Testis (tissue), 2 donors: ENCODE measurements at regions not wholly inside any gene's neighbourhood (a gene's known extent, or its start where the extent isn't known, plus 50 kb on each side); places are given as distances from the start of the nearest gene placed in this dataset.
A peak's percentile ranks its signal among the peaks of the same experiment; 100 is the strongest.

Experiments
- DNase-seq: peaks from one replicate; pipeline ENCODE4 v3.0.0-alpha.2; 2019
- H3K27ac ChIP-seq, 2 donors: fragments of 200-600 bp; sonication (generic); one replicate each; pipeline ENCODE4 v1.5.1; 2019
- H3K27me3 ChIP-seq: fragments of 200-600 bp; sonication (generic); one replicate; pipeline ENCODE4 v1.5.1; 2019
- H3K36me3 ChIP-seq: fragments of 200-600 bp; sonication (generic); one replicate; pipeline ENCODE4 v1.5.1; 2017; ENCODE audit warnings: low read depth; ENCODE audit errors: missing control alignments
- H3K4me1 ChIP-seq: fragments of 200-600 bp; sonication (generic); one replicate; pipeline ENCODE4 v1.5.1; 2019
- H3K4me3 ChIP-seq, 2 donors: fragments of 200-600 bp; sonication (generic); one replicate each; pipeline ENCODE4 v1.5.1; 2017 to 2019
- H3K9me3 ChIP-seq: fragments of 200-600 bp; sonication (generic); one replicate; pipeline ENCODE4 v1.5.1; 2017
- CTCF ChIP-seq, 3 experiments: fragments of 450-650 bp in 2 of 3; fragments of 200-600 bp in 1 of 3; sonication (generic) in 1 of 3; IDR thresholded peaks; one replicate each; pipeline ENCODE4 v1.5.1; 2016 to 2019; ENCODE audit warnings: antibody characterized with exemption in 3 of 3, mild to moderate bottlenecking in 2 of 3, moderate library complexity in 1 of 3
- POLR2A ChIP-seq: fragments of 450-650 bp; IDR thresholded peaks from one replicate; pipeline ENCODE4 v1.6.1; 2017; ENCODE audit warnings: antibody characterized with exemption, mild to moderate bottlenecking, moderate library complexity
- whole genome bisulfite sequencing, 2 donors: methylation state at CpG; one replicate each; pipeline ENCODE4 v1.1.5; 2018; 5-methylcytosine and 5-hydroxymethylcytosine counted together
- intact Hi-C: fragments of 100-400 bp; cut with DNase I; formaldehyde crosslinking; loops from one replicate; pipeline ENCODE4 v1.15.1; 2023; ENCODE audit warnings: low total_unique reads

DNA sequence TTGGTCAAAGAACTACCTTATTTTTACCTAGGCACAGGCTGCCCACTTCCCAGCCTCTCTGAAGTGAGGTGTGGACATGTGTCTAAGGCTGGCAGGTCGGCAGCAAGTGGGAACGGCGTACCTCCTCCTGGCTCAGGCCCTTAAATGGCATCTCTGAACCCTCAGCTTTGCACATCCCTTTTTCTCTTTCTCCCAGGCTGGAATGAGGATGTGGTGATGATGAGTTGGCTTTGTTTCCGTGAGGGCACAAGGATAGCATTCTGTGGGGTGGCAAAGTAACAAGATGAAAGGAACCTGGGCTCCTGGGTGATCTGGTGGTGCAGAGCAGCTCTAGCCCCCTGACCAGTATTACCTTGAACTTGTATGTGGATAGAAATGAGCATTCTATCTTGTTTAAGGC is 196.8 kb downstream of the REEP3 start:
- intact Hi-C loops: no loop called here
- WGBS, 2 donors: 86 to 93% methylated on average over 4 of the region's 4 CpGs
- Histone ChIP-seq H3K36me3 (no peaks in the 10 kb centered on the region), H3K27ac (no peak overlapping the region), H3K27me3 (no peaks in the 10 kb centered on the region), H3K9me3 (no peaks in the 10 kb centered on the region), H3K4me3 (no peak overlapping the region), H3K4me1 (peaks cover 19% of the 10 kb centered on the region)
- TF ChIP-seq POLR2A (no peak), CTCF (IDR thresholded peaks at IDR 0.05) (no peak)
- DNase-seq: no peak

DNA sequence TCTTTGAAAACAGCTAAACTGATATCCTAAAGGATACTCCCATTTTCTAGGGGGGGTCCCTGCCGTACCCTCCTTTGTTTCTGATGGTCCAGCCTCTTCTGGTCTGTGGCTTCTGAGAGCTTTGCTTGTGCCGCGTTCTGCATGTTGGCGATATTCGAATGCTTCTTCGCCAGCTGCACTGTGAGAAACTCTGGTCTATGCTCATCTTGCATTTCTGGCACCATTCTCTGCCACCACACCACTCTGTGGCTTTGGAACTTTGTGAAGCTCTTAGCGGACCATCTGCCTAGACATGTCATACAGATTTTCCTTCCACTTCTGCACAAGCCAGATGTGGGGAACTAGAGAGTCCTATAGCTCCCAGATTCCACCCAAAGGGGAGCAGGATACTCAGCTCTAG is 197.2 kb downstream of the REEP3 start:
- Histone ChIP-seq H3K36me3 (no peaks in the 10 kb centered on the region), H3K4me3 (no peak overlapping the region), H3K4me1 (peaks cover 15% of the 10 kb centered on the region), H3K27ac (no peak overlapping the region), H3K27me3 (no peaks in the 10 kb centered on the region), H3K9me3 (no peaks in the 10 kb centered on the region)
- intact Hi-C loops: no loop called here
- DNase-seq: no peak
- TF ChIP-seq CTCF (IDR thresholded peaks at IDR 0.05): no peak
- no peak for TF ChIP-seq POLR2A
- 95 to 96% methylated on average over 7 of the region's 7 CpGs for WGBS, 2 donors

GRCh38 chr10:63719226-63719856 is 198.1 kb downstream of the REEP3 start:
- Histone ChIP-seq H3K36me3 (no peaks in the 10 kb centered on the region), H3K9me3 (no peaks in the 10 kb centered on the region), H3K27me3 (no peaks in the 10 kb centered on the region), H3K4me1 (peaks cover 6% of the 10 kb centered on the region), H3K4me3 (no peak overlapping the region), H3K27ac (no peak overlapping the region)
- TF ChIP-seq POLR2A (no peak), CTCF (IDR thresholded peaks at IDR 0.05) (no peak)
- intact Hi-C loops: no loop called here
- DNase-seq: no peak
- 67 to 69% methylated on average over 4 of the region's 4 CpGs for WGBS, 2 donors

DNA sequence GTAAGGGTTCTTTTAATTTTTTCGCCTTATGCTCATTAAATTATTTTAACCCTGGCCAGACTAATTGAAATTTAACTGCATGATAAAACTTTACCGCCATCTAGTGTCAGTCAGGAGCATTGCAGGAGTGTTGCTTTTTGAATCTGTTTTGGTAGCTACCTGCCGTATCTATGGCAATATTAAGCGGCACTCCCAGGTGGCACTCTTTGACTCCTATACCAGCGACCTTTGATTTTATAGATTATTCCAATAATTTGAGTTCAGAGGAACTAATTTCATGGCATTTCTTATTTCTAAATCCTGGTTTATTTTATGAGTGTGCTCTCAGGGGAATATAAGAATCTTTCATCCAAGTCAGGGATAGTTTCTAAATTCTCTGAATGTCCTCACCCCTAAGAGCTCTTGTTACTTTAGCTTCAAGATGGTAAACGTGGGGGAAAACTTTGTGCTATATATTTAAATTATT is 198.9 kb downstream of the REEP3 start:
- no peak for TF ChIP-seq POLR2A
- peak; percentile 82 to 94 (median 86) for TF ChIP-seq CTCF (IDR thresholded peaks at IDR 0.05)
- DNase-seq: peak; percentile 65
- Histone ChIP-seq H3K4me1 (peaks cover 3% of the 10 kb centered on the region), H3K36me3 (no peaks in the 10 kb centered on the region), H3K4me3 (no peak overlapping the region), H3K27me3 (no peaks in the 10 kb centered on the region), H3K27ac (no peak overlapping the region), H3K9me3 (no peaks in the 10 kb centered on the region)
- intact Hi-C loops: loop anchor here (10.0 kb wide), 1 partner anchor 555 kb away; no protein-coding TSS in a partner anchor
- WGBS, 2 donors: 15 to 19% methylated on average over 6 of the region's 6 CpGs

DNA sequence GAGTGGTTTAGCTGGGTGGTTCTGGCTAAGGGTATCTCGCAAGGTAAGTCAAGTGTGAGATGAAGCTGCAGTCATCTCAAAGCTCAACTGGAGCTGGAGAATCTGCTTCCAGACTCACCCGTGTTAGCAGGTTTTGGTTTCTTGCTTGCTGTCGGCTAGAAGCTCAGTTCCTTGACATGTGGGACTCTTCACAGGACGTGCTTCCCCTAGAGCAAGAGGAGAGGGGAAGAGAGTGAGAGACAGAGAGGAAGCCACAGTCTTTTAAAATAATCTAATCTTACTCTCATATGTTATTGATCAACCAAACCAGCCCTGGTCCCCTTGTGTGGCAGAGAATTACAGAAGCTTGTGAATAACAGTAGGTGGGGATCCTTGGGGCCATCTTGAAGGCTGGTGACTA is 199.5 kb downstream of the REEP3 start:
- TF ChIP-seq CTCF (IDR thresholded peaks at IDR 0.05) (no peak), POLR2A (no peak)
- no peaks in the 10 kb centered on the region for H3K36me3 ChIP-seq
- peak overlapping the region in 1 of 2 donors; percentile 63 for H3K27ac ChIP-seq
- peaks cover 3% of the 10 kb centered on the region for H3K4me1 ChIP-seq
- H3K9me3 ChIP-seq: no peaks in the 10 kb centered on the region
- no peak overlapping the region for H3K4me3 ChIP-seq
- 51 to 63% methylated on average over 4 of the region's 4 CpGs for WGBS, 2 donors
- intact Hi-C loops: loop anchor here (10.0 kb wide), 1 partner anchor 556 kb away; no protein-coding TSS in a partner anchor
- no peaks in the 10 kb centered on the region for H3K27me3 ChIP-seq
- no peak for DNase-seq
